ENCODE measurements at regions not wholly inside any gene's neighbourhood (a gene's known extent, or its start where the extent isn't known, plus 50 kb on each side); places are given as distances from the start of the nearest gene placed in this dataset.

DNA sequence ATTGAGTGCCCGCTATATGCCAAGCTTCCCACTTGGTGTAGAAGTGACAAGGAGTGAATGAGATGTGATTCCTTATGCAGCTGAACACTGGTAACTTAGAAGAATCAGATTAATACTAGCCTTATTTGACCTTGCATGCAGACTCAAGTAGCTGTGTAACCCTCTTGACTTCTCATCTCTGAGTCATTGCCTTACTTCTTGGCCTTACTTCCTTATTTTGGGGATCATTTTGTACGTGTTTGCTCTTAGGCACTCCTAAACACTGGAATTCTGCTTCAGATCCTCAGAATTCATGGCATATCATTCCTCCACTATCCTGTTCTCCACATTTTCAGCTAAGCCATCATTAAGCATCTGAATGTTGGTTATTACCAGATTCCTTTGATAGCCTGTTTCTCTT lies 948.9 kb upstream of the ARRDC3 start:
- intact Hi-C loops (cut with DNase I) = no loop called here
- no peaks in the 10 kb centered on the region for H3K9me3 ChIP-seq
- H3K27me3 ChIP-seq = no peaks in the 10 kb centered on the region
- no peaks in the 10 kb centered on the region for H3K36me3 ChIP-seq
- H3K4me3 ChIP-seq = no peak overlapping the region
- no peaks in the 10 kb centered on the region for H3K4me1 ChIP-seq
- no peak for TF ChIP-seq POLR2A (IDR thresholded peaks at IDR 0.05)
- TF ChIP-seq, protein P1, sequence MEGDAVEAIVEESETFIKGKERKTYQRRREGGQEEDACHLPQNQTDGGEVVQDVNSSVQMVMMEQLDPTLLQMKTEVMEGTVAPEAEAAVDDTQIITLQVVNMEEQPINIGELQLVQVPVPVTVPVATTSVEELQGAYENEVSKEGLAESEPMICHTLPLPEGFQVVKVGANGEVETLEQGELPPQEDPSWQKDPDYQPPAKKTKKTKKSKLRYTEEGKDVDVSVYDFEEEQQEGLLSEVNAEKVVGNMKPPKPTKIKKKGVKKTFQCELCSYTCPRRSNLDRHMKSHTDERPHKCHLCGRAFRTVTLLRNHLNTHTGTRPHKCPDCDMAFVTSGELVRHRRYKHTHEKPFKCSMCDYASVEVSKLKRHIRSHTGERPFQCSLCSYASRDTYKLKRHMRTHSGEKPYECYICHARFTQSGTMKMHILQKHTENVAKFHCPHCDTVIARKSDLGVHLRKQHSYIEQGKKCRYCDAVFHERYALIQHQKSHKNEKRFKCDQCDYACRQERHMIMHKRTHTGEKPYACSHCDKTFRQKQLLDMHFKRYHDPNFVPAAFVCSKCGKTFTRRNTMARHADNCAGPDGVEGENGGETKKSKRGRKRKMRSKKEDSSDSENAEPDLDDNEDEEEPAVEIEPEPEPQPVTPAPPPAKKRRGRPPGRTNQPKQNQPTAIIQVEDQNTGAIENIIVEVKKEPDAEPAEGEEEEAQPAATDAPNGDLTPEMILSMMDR (IDR thresholded peaks at IDR 0.05) = no peak
- 48% methylated on average over 2 of the region's 2 CpGs for WGBS, 2 donors
- H3K27ac ChIP-seq = no peak overlapping the region
- DNase-seq = no peak

DNA sequence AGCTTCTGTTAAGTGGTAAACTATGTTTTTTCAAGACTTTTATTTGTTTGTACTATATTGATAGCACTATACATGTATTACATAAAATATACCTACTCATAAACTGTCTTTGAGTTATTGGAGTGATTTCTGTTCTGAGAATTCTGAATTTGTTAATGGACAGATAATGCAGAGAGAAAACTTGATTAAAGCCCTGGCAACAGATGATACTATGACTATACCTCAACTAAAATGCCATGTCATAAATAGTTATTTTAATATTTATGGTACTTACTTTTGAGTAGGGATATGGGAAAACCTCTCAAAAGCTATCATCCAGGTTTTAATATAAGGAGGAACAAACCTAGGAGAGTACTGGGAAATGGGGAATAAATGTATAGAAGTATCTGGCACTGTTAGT lies 947.2 kb upstream of the ARRDC3 start:
- H3K4me1 ChIP-seq = no peaks in the 10 kb centered on the region
- H3K27me3 ChIP-seq = no peaks in the 10 kb centered on the region
- H3K9me3 ChIP-seq = no peaks in the 10 kb centered on the region
- no peak overlapping the region for H3K4me3 ChIP-seq
- H3K27ac ChIP-seq = no peak overlapping the region
- H3K36me3 ChIP-seq = no peaks in the 10 kb centered on the region
- TF ChIP-seq POLR2A (IDR thresholded peaks at IDR 0.05) = no peak
- TF ChIP-seq, protein P1 (IDR thresholded peaks at IDR 0.05) = no peak
- intact Hi-C loops (cut with DNase I) = no loop called here
- DNase-seq = no peak

DNA sequence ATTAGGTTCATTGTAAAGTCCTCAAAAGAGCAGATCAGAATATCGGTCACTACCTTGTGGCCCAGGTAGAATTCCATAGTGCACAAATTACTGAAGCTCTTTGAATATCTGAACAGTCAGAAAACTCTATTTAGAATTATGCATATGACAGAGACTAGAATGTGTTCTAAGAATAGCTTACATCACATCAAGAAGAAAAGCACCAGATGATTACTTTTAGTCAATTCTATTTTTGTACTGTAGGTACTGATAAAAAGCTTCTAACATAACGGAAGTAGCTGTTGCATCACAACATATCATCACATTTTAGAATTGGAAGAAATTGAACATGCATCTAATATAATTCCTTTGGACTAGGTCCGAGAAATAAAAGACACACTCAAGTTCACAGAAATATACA lies 946.6 kb upstream of the ARRDC3 start:
- H3K27me3 ChIP-seq = no peaks in the 10 kb centered on the region
- WGBS, 2 donors = 80 to 81% methylated on average over 3 of the region's 3 CpGs
- no peaks in the 10 kb centered on the region for H3K9me3 ChIP-seq
- no peaks in the 10 kb centered on the region for H3K4me1 ChIP-seq
- H3K4me3 ChIP-seq = no peak overlapping the region
- H3K36me3 ChIP-seq = no peaks in the 10 kb centered on the region
- intact Hi-C loops (cut with DNase I) = no loop called here
- no peak for TF ChIP-seq POLR2A (IDR thresholded peaks at IDR 0.05)
- TF ChIP-seq, protein P1 (IDR thresholded peaks at IDR 0.05) = no peak
- no peak for DNase-seq
- no peak overlapping the region for H3K27ac ChIP-seq

DNA sequence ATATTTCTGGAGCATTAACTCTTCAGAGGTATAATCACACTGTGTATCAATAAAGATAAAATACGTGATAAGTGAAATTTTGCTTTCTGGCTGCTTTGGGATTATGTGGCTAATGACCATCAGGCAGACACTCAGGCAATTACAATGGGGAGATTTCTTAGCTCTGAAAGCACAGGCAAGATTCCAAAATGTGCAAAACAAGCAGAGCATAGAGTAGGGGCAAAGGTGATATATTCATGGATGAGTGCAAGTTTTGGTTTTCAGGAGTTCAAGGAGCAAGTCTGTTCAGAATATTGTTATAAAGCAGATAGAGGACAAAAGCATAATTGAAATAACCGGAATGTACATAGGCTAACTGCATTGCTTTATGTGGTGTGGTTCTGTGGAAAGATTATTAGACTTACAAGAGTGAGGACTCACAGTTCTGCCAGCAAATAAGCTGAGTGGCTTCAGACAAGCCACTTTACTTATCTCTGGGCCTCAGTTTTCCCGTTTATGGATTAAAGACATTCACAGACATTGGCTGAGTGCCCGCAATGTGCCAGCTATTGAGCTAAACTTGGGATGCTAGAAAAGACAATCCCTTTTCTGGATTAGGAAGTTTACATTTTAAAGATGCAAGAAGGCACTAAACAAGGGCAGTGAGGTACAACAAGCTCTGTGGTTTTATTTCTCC lies 945.6 kb upstream of the ARRDC3 start:
- no peaks in the 10 kb centered on the region for H3K4me1 ChIP-seq
- no peaks in the 10 kb centered on the region for H3K9me3 ChIP-seq
- H3K36me3 ChIP-seq = no peaks in the 10 kb centered on the region
- H3K27me3 ChIP-seq = no peaks in the 10 kb centered on the region
- no peak for TF ChIP-seq POLR2A (IDR thresholded peaks at IDR 0.05)
- TF ChIP-seq, protein P1 (IDR thresholded peaks at IDR 0.05) = no peak
- no peak overlapping the region for H3K4me3 ChIP-seq
- DNase-seq = no peak
- intact Hi-C loops (cut with DNase I) = no loop called here
- H3K27ac ChIP-seq = no peak overlapping the region
- 58 to 59% methylated on average over 4 of the region's 4 CpGs for WGBS, 2 donors

DNA sequence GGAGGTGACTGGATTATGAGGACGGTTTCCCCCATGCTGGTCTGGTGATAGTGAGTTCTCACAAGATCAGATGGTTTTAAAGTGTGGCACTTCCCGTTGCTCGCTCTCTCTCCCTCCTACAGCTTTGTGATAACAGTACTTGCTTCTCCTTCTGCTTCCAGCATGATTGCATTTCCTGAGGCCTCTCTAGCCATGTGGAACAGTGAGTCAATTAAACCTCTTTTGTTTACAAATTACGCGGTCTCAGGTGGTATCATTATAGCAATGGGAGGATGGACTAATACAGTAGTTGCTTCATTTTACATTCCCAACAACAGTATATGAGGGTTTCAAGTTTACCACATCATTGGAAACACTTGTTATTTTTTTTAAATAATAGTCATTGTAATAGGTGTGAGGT lies 937.3 kb upstream of the ARRDC3 start:
- H3K4me1 ChIP-seq = no peaks in the 10 kb centered on the region
- no peak overlapping the region for H3K4me3 ChIP-seq
- H3K27ac ChIP-seq = no peak overlapping the region
- H3K9me3 ChIP-seq = no peaks in the 10 kb centered on the region
- H3K27me3 ChIP-seq = no peaks in the 10 kb centered on the region
- TF ChIP-seq POLR2A (IDR thresholded peaks at IDR 0.05) = no peak
- TF ChIP-seq, protein P1 (IDR thresholded peaks at IDR 0.05) = no peak
- 83 to 90% methylated on average over 5 of the region's 5 CpGs for WGBS, 2 donors
- no peaks in the 10 kb centered on the region for H3K36me3 ChIP-seq
- intact Hi-C loops (cut with DNase I) = no loop called here
- DNase-seq = no peak
